PC-3 (cell line): ENCODE measurements at regions not wholly inside any gene's neighbourhood (a gene's known extent, or its start where the extent isn't known, plus 50 kb on each side); places are given as distances from the start of the nearest gene placed in this dataset.

Experiments used
- EZH2phosphoT487 ChIP-seq: fragments of 300-600 bp; sonication (generic); IDR thresholded peaks from 2 replicates; pipeline ENCODE4 v1.6.1; 2018; ENCODE audit warnings: mild to moderate bottlenecking, antibody characterized with exemption, low read length, borderline replicate concordance
- TF ChIP-seq, protein P1 (sequence below): fragments of 300-600 bp; sonication (generic); conservative IDR thresholded peaks from 2 replicates; pipeline ENCODE4 v1.5.1; 2017; ENCODE audit warnings: antibody characterized with exemption, low read depth, mild to moderate bottlenecking, low read length

GRCh38 chr12:124623344-124624035 is 56.1 kb upstream of the NCOR2 start:
- TF ChIP-seq, protein P1, sequence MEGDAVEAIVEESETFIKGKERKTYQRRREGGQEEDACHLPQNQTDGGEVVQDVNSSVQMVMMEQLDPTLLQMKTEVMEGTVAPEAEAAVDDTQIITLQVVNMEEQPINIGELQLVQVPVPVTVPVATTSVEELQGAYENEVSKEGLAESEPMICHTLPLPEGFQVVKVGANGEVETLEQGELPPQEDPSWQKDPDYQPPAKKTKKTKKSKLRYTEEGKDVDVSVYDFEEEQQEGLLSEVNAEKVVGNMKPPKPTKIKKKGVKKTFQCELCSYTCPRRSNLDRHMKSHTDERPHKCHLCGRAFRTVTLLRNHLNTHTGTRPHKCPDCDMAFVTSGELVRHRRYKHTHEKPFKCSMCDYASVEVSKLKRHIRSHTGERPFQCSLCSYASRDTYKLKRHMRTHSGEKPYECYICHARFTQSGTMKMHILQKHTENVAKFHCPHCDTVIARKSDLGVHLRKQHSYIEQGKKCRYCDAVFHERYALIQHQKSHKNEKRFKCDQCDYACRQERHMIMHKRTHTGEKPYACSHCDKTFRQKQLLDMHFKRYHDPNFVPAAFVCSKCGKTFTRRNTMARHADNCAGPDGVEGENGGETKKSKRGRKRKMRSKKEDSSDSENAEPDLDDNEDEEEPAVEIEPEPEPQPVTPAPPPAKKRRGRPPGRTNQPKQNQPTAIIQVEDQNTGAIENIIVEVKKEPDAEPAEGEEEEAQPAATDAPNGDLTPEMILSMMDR: no peak
- no peak for TF ChIP-seq EZH2phosphoT487
